H1 (cell line): ENCODE measurements at regions not wholly inside any gene's neighbourhood (a gene's known extent, or its start where the extent isn't known, plus 50 kb on each side); places are given as distances from the start of the nearest gene placed in this dataset.

Experiments used
- CTCF ChIA-PET: fragments of 300-600 bp; sonication (Branson Sonifier 250); formaldehyde crosslinking; loops from one replicate; lab custom pipeline; 2021; ENCODE audit not compliant: partially characterized antibody; lab: Charles Lee
- POLR2A ChIA-PET: fragments of 300-600 bp; sonication (Branson Sonifier 250); formaldehyde crosslinking; loops from one replicate; lab custom pipeline; 2021; ENCODE audit warnings: inconsistent platforms; ENCODE audit not compliant: partially characterized antibody; lab: Charles Lee
- DNase-seq, 2 experiments: peaks; one replicate each; pipeline versions ENCODE4 v3.0.0 to v3.0.0-alpha.2; 2010 to 2022; ENCODE audit warnings: low spot score in 2 of 2, low read depth in 1 of 2, mixed read lengths in 1 of 2
- FAIRE-seq: peaks from 2 replicates; lab custom pipeline; 2011; peaks lifted over from hg19 to GRCh38; lab: Jason Lieb, UNC
- H2AFZ ChIP-seq: 2 replicates; pipeline ENCODE4 v1.8.1; 2012; ENCODE audit warnings: low read length, inconsistent platforms
- H2AK5ac ChIP-seq: 2 replicates; pipeline ENCODE4 v1.6.1; 2013; ENCODE audit warnings: low read depth, low read length
- H2BK120ac ChIP-seq: replicated peaks from 2 replicates; pipeline ENCODE3; 2013; ENCODE audit warnings: low read depth, low read length, inconsistent platforms
- H2BK12ac ChIP-seq: 2 replicates; pipeline ENCODE4 v1.6.1; 2013; ENCODE audit warnings: low read depth, low read length
- H2BK15ac ChIP-seq: 2 replicates; pipeline ENCODE4 v1.6.1; 2013; ENCODE audit warnings: low read length
- H2BK20ac ChIP-seq: 2 replicates; pipeline ENCODE4 v1.6.1; 2013; ENCODE audit warnings: low read length
- H2BK5ac ChIP-seq: 2 replicates; pipeline ENCODE4 v1.6.1; 2013; ENCODE audit warnings: low read depth, low read length
- H3K14ac ChIP-seq: 2 replicates; pipeline ENCODE4 v1.6.1; 2013; ENCODE audit warnings: inconsistent platforms; ENCODE audit not compliant: insufficient read length
- H3K18ac ChIP-seq: 2 replicates; pipeline ENCODE4 v1.6.1; 2013; ENCODE audit warnings: low read length; ENCODE audit errors: extremely low read depth
- H3K23ac ChIP-seq: 2 replicates; pipeline ENCODE4 v1.6.1; 2013; ENCODE audit warnings: inconsistent platforms; ENCODE audit not compliant: insufficient read length
- H3K23me2 ChIP-seq: 2 replicates; pipeline ENCODE4 v1.6.1; 2013; ENCODE audit warnings: low read depth, low read length
- H3K27ac ChIP-seq: 2 replicates; pipeline ENCODE4 v1.6.1; 2011; ENCODE audit warnings: low read depth, low read length, inconsistent platforms
- H3K27me3 ChIP-seq, 4 experiments: replicated peaks in 1 of 4; 1 replicate in 1 of 4; 2 replicates in 3 of 4; pipeline versions ENCODE4 v1.6.1 to v1.8.1; 2011 to 2013; ENCODE audit warnings: low read length in 3 of 4, mild to moderate bottlenecking in 3 of 4, inconsistent platforms in 2 of 4, mixed read lengths in 2 of 4, moderate library complexity in 1 of 4; ENCODE audit not compliant: control insufficient read depth in 3 of 4, insufficient read depth in 3 of 4; ENCODE audit errors: extremely low read depth in 1 of 4
- H3K36me3 ChIP-seq, 4 experiments: 2 replicates each; pipeline versions ENCODE4 v1.6.1 to v1.8.1; 2011 to 2013; ENCODE audit warnings: mild to moderate bottlenecking in 4 of 4, low read length in 3 of 4, moderate library complexity in 2 of 4, control low read depth in 1 of 4, inconsistent platforms in 1 of 4; ENCODE audit not compliant: insufficient read depth in 4 of 4, control insufficient read depth in 2 of 4
- H3K4ac ChIP-seq: replicated peaks from 2 replicates; pipeline ENCODE3; 2013; ENCODE audit warnings: low read length, low read depth, mixed read lengths, inconsistent platforms; ENCODE audit not compliant: insufficient read length
- H3K4me1 ChIP-seq, 4 experiments: replicated peaks in 1 of 4; 1 replicate in 1 of 4; 2 replicates in 3 of 4; pipeline versions ENCODE4 v1.6.1 to v1.8.1; 2011 to 2013; ENCODE audit warnings: low read length in 3 of 4, inconsistent platforms in 2 of 4, mixed read lengths in 1 of 4; ENCODE audit not compliant: insufficient read depth in 4 of 4, control insufficient read depth in 3 of 4
- H3K4me2 ChIP-seq, 2 experiments: 2 replicates each; pipeline versions ENCODE4 v1.6.1 to v1.8.1; 2011 to 2013; ENCODE audit warnings: low read depth in 2 of 2, low read length in 2 of 2, control low read depth in 1 of 2, inconsistent platforms in 1 of 2, mild to moderate bottlenecking in 1 of 2; ENCODE audit not compliant: insufficient read depth in 1 of 2
- H3K4me3 ChIP-seq, 4 experiments: fragments of 200-600, 300-600 bp in 1 of 4; sonication (generic), shearing (Covaris generic), sonication (Bioruptor Twin) in 1 of 4; 2 replicates each; pipeline versions ENCODE4 v1.5.1 to v1.8.1; 2011 to 2016; ENCODE audit warnings: low read length in 4 of 4, low read depth in 3 of 4, control low read depth in 2 of 4, inconsistent platforms in 2 of 4, mild to moderate bottlenecking in 2 of 4, mixed read lengths in 1 of 4, moderate library complexity in 1 of 4; ENCODE audit not compliant: insufficient read depth in 2 of 4; ENCODE audit errors: extremely low read depth in 1 of 4
- H3K56ac ChIP-seq: replicated peaks from 2 replicates; pipeline ENCODE3; 2013; ENCODE audit warnings: low read depth, mild to moderate bottlenecking, mixed read lengths, low read length, inconsistent platforms; ENCODE audit not compliant: insufficient read length
- H3K79me1 ChIP-seq: 2 replicates; pipeline ENCODE4 v1.6.1; 2013; ENCODE audit warnings: low read depth, low read length, control low read depth
- H3K79me2 ChIP-seq, 2 experiments: 2 replicates each; pipeline versions ENCODE4 v1.6.1 to v1.8.1; 2012 to 2013; ENCODE audit warnings: low read length in 2 of 2, mild to moderate bottlenecking in 2 of 2, inconsistent platforms in 1 of 2; ENCODE audit not compliant: insufficient read depth in 2 of 2, control insufficient read depth in 1 of 2
- H3K9ac ChIP-seq, 4 experiments: replicated peaks in 1 of 4; 1 replicate in 1 of 4; 2 replicates in 3 of 4; pipeline versions ENCODE4 v1.6.1 to v1.8.1; 2011 to 2013; ENCODE audit warnings: low read depth in 3 of 4, low read length in 3 of 4, control low read depth in 2 of 4, mild to moderate bottlenecking in 2 of 4, moderate library complexity in 2 of 4, inconsistent platforms in 1 of 4; ENCODE audit errors: extremely low read depth in 1 of 4
- H3K9me3 ChIP-seq, 2 experiments: 2 replicates each; pipeline versions ENCODE4 v1.6.1 to v1.8.1; 2012 to 2013; ENCODE audit warnings: mild to moderate bottlenecking in 2 of 2, moderate library complexity in 2 of 2, control low read depth in 1 of 2, inconsistent platforms in 1 of 2, low read depth in 1 of 2, low read length in 1 of 2, mixed read lengths in 1 of 2; ENCODE audit not compliant: insufficient read depth in 2 of 2
- H4K20me1 ChIP-seq, 2 experiments: replicated peaks in 1 of 2; 2 replicates each; pipeline versions ENCODE3 to v1.8.1; 2011 to 2013; ENCODE audit warnings: inconsistent platforms in 2 of 2, low read length in 2 of 2, mild to moderate bottlenecking in 1 of 2; ENCODE audit not compliant: insufficient read depth in 2 of 2, control insufficient read depth in 1 of 2
- H4K5ac ChIP-seq: 2 replicates; pipeline ENCODE4 v1.6.1; 2013; ENCODE audit warnings: low read length, low read depth, mixed read lengths, inconsistent platforms; ENCODE audit not compliant: insufficient read length
- H4K8ac ChIP-seq: 2 replicates; pipeline ENCODE4 v1.8.0; 2013; ENCODE audit warnings: mild to moderate bottlenecking, moderate library complexity, low read length, inconsistent platforms; ENCODE audit not compliant: insufficient read depth; ENCODE audit errors: extremely low read depth
- H4K91ac ChIP-seq: replicated peaks from 2 replicates; pipeline ENCODE3; 2013; ENCODE audit warnings: low read length, mixed read lengths, inconsistent platforms; ENCODE audit not compliant: insufficient read length
- BCL11A ChIP-seq, 2 experiments: IDR thresholded peaks; one replicate each; pipeline ENCODE4 v1.6.1; 2011; ENCODE audit warnings: low read depth in 2 of 2, low read length in 2 of 2, mild to moderate bottlenecking in 2 of 2
- CHD1 ChIP-seq: IDR thresholded peaks from 2 replicates; pipeline ENCODE4 v1.6.1; 2012; ENCODE audit warnings: low read depth, low read length, improper control_type of control experiment
- EZH2 ChIP-seq: fragments of 200-600 bp; sonication (generic); IDR thresholded peaks from 2 replicates; pipeline ENCODE4 v1.7.1; 2012; ENCODE audit warnings: low read depth, mild to moderate bottlenecking, moderate library complexity, low read length, inconsistent platforms; ENCODE audit not compliant: severe bottlenecking
- FOSL1 ChIP-seq: IDR thresholded peaks from 2 replicates; pipeline ENCODE4 v1.6.1; 2011; ENCODE audit warnings: mild to moderate bottlenecking, low read depth, low read length, moderate library complexity; ENCODE audit not compliant: insufficient read depth
- GABPA ChIP-seq: IDR thresholded peaks from 2 replicates; pipeline ENCODE4 v1.6.1; 2011; ENCODE audit warnings: mild to moderate bottlenecking, low read length, moderate library complexity, borderline replicate concordance; ENCODE audit not compliant: insufficient read depth
- HDAC6 ChIP-seq: IDR thresholded peaks from one replicate; pipeline ENCODE4 v1.7.1; 2012; ENCODE audit warnings: low read depth, mild to moderate bottlenecking, inconsistent platforms, low read length, moderate library complexity
- KDM1A ChIP-seq: fragments of 200-600, 300-600 bp; sonication (generic); IDR thresholded peaks from 2 replicates; pipeline ENCODE4 v1.7.1; 2016; ENCODE audit warnings: mild to moderate bottlenecking, low read length, borderline replicate concordance
- POLR2A ChIP-seq, 2 experiments: IDR thresholded peaks; 1 replicate in 1 of 2; 2 replicates in 1 of 2; pipeline ENCODE4 v1.6.1; 2011; ENCODE audit warnings: low read depth in 2 of 2, low read length in 2 of 2, mild to moderate bottlenecking in 2 of 2; ENCODE audit errors: control extremely low read depth in 1 of 2
- SAP30 ChIP-seq: fragments of 300-600 bp; sonication (generic); IDR thresholded peaks from 2 replicates; pipeline ENCODE4 v1.7.1; 2012; ENCODE audit warnings: low read length, moderate library complexity, mild to moderate bottlenecking, inconsistent platforms; ENCODE audit not compliant: insufficient read depth, insufficient replicate concordance
- TBP ChIP-seq: IDR thresholded peaks from 2 replicates; pipeline ENCODE4 v1.6.1; 2011; ENCODE audit warnings: low read depth, low read length, improper control_type of control experiment
- WGBS, 2 experiments: shearing (Covaris generic) in 1 of 2; methylation state at CpG; one replicate each; pipeline versions ENCODE4 v1.1.6 to v1.1.7; 2013 to 2015; ENCODE audit warnings: low lambda C conversion rate in 2 of 2, mixed read lengths in 2 of 2, inconsistent platforms in 1 of 2, low coverage in 1 of 2, missing lambda C conversion rate in 1 of 2; ENCODE audit not compliant: insufficient replicate concordance in 2 of 2, insufficient coverage in 1 of 2, insufficient read length in 1 of 2; ENCODE audit errors: extremely low coverage in 1 of 2, missing lambda C conversion rate in 1 of 2; 5-methylcytosine and 5-hydroxymethylcytosine counted together

DNA sequence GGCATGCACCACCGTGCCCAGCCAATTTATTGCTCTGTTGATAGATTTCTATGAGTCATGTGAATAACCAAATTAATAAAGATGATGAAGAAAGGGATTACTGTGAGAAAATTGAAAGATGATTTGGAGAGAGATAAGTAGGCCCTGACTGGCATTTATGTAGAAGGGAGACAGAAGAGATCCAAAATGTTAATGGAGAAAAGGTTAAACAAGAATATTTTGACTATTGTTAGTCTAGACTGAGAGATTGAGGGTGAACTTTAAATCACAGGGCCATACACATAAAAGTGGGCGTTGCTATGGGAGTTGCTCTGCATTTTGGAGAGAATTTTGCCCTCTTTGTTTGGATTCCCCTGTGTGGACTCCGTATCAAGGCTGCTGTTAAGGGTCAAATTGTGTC, 68.9 kb upstream of the SCAF8 start (continued):
- no peak for TF ChIP-seq KDM1A
- TF ChIP-seq, all 59 proteins: peak for 0

DNA sequence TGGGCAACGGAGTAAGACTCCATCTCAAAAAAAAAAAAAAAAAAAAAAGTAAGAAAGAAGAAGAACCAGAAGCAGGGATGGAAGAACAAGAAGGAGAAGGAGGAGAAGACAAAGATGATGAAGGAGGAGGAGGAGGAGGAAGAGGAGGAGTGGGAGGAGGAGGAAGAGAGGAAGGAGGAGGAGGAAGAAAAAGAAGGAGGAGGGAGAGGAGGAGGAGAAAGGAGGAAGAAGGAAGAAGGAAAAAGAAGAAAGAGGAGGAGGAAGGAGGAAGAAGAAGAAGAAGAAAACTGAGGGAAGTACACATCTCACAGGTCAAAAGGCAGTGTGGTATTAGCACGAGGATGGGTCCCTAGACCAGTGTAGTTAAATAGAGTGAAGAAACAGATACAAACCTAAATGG, 65.1 kb upstream of the SCAF8 start:
- DNase-seq: no peak
- WGBS, 2 experiments: 76% methylated on average over 1 of the region's 2 CpGs; no CpG with 5 or more reads in 1 of the 2 experiments

More for the DNA sequence above, 65.1 kb upstream of the SCAF8 start:
- Histone ChIP-seq H3K4me3 (no peak overlapping the region), H4K20me1 (no peaks in the 10 kb centered on the region), H3K27ac (no peak overlapping the region), H2AFZ (no peak overlapping the region), H3K36me3 (no peaks in the 10 kb centered on the region), H3K27me3 (no peaks in the 10 kb centered on the region), H3K9ac (no peak overlapping the region), H2BK5ac (no peak overlapping the region), H3K4ac (no peak overlapping the region), H2AK5ac (no peak overlapping the region), H2BK20ac (no peak overlapping the region), H3K56ac (no peak overlapping the region), H3K23me2 (no peaks in the 10 kb centered on the region), H2BK120ac (no peak overlapping the region), H4K5ac (no peak overlapping the region), H2BK12ac (no peak overlapping the region), H3K14ac (no peak overlapping the region), H4K91ac (no peak overlapping the region), H3K79me1 (no peaks in the 10 kb centered on the region), H3K23ac (no peak overlapping the region), H3K18ac (no peak overlapping the region), H2BK15ac (no peak overlapping the region), H3K4me1 (no peaks in the 10 kb centered on the region), H3K79me2 (no peaks in the 10 kb centered on the region), H4K8ac (no peak overlapping the region), H3K9me3 (no peaks in the 10 kb centered on the region), H3K4me2 (no peak overlapping the region)
- no peak for FAIRE-seq
- ChIA-PET CTCF (no interaction called here), POLR2A (no interaction called here)
- TF ChIP-seq HDAC6 (no peak), SAP30 (no peak), TBP (no peak), EZH2 (no peak), CHD1 (no peak), FOSL1 (no peak), GABPA (no peak), POLR2A (IDR thresholded peaks at IDR 0.05; ENCODE audit: control extremely low read depth in 1 of 2, low read depth in 2 of 2, low read length in 2 of 2) (no peak), BCL11A (IDR thresholded peaks at IDR 0.05; ENCODE audit: low read depth in 2 of 2, low read length in 2 of 2) (no peak)
